Gastroesophageal sphincter (tissue), 3 donors: ENCODE measurements at regions not wholly inside any gene's neighbourhood (a gene's known extent, or its start where the extent isn't known, plus 50 kb on each side); places are given as distances from the start of the nearest gene placed in this dataset.
"Not testable (repeated sequence)": the region's sequence is repeated elsewhere in the genome, so short reads cannot be mapped to it uniquely, and the experiment has no call there.

Experiments
- EP300 ChIP-seq: sonication (generic); formaldehyde crosslinking; IDR thresholded peaks from one replicate; pipeline ENCODE4 v1.6.1; 2017; ENCODE audit warnings: antibody characterized with exemption, mild to moderate bottlenecking
- POLR2A ChIP-seq, 2 donors: fragments of 450-650 bp; IDR thresholded peaks; one replicate each; pipeline ENCODE4 v1.6.1; 2017; ENCODE audit warnings: antibody characterized with exemption in 2 of 2, mild to moderate bottlenecking in 2 of 2, moderate library complexity in 1 of 2
- TF ChIP-seq, protein P1 (sequence below), 4 experiments: fragments of 200-600 bp in 2 of 4; fragments of 450-650 bp in 2 of 4; sonication (generic) in 1 of 4; IDR thresholded peaks; one replicate each; pipeline ENCODE4 v1.5.1; 2017 to 2019; ENCODE audit warnings: antibody characterized with exemption in 4 of 4, mild to moderate bottlenecking in 2 of 4, moderate library complexity in 2 of 4

- TF ChIP-seq, protein P1, sequence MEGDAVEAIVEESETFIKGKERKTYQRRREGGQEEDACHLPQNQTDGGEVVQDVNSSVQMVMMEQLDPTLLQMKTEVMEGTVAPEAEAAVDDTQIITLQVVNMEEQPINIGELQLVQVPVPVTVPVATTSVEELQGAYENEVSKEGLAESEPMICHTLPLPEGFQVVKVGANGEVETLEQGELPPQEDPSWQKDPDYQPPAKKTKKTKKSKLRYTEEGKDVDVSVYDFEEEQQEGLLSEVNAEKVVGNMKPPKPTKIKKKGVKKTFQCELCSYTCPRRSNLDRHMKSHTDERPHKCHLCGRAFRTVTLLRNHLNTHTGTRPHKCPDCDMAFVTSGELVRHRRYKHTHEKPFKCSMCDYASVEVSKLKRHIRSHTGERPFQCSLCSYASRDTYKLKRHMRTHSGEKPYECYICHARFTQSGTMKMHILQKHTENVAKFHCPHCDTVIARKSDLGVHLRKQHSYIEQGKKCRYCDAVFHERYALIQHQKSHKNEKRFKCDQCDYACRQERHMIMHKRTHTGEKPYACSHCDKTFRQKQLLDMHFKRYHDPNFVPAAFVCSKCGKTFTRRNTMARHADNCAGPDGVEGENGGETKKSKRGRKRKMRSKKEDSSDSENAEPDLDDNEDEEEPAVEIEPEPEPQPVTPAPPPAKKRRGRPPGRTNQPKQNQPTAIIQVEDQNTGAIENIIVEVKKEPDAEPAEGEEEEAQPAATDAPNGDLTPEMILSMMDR (IDR thresholded peaks at IDR 0.05): not testable (repeated sequence)
- TF ChIP-seq POLR2A (IDR thresholded peaks at IDR 0.05); EP300: not testable (repeated sequence)
These were observed 121.1 kb downstream of the TAF11L14 start for GRCh38 chr5:17755406-17755805.
